Peyer's patch (tissue), 4 donors: ENCODE measurements at regions not wholly inside any gene's neighbourhood (a gene's known extent, or its start where the extent isn't known, plus 50 kb on each side); places are given as distances from the start of the nearest gene placed in this dataset.
A peak's percentile ranks its signal among the peaks of the same experiment; 100 is the strongest.

ENCODE experiments used
- POLR2A ChIP-seq, 2 donors: fragments of 450-650 bp; IDR thresholded peaks; one replicate each; pipeline ENCODE4 v1.5.1; 2017; ENCODE audit warnings: antibody characterized with exemption in 2 of 2, mild to moderate bottlenecking in 2 of 2, moderate library complexity in 2 of 2
- TF ChIP-seq, protein P1 (sequence below), 6 experiments: fragments of 450-650 bp in 4 of 6; fragments of 200-600 bp in 2 of 6; sonication (generic) in 1 of 6; IDR thresholded peaks; one replicate each; pipeline ENCODE4 v1.5.1; 2017 to 2019; ENCODE audit warnings: antibody characterized with exemption in 6 of 6, mild to moderate bottlenecking in 3 of 6, moderate library complexity in 1 of 6

GRCh38 chr13:44770951-44771350 is 194.8 kb upstream of the TSC22D1 start:
- TF ChIP-seq POLR2A (IDR thresholded peaks at IDR 0.05), result no peak
- TF ChIP-seq, protein P1, sequence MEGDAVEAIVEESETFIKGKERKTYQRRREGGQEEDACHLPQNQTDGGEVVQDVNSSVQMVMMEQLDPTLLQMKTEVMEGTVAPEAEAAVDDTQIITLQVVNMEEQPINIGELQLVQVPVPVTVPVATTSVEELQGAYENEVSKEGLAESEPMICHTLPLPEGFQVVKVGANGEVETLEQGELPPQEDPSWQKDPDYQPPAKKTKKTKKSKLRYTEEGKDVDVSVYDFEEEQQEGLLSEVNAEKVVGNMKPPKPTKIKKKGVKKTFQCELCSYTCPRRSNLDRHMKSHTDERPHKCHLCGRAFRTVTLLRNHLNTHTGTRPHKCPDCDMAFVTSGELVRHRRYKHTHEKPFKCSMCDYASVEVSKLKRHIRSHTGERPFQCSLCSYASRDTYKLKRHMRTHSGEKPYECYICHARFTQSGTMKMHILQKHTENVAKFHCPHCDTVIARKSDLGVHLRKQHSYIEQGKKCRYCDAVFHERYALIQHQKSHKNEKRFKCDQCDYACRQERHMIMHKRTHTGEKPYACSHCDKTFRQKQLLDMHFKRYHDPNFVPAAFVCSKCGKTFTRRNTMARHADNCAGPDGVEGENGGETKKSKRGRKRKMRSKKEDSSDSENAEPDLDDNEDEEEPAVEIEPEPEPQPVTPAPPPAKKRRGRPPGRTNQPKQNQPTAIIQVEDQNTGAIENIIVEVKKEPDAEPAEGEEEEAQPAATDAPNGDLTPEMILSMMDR (IDR thresholded peaks at IDR 0.05), result peak in 1 of 6 experiments; percentile 18
